ENCODE measurements at regions not wholly inside any gene's neighbourhood (a gene's known extent, or its start where the extent isn't known, plus 50 kb on each side); places are given as distances from the start of the nearest gene placed in this dataset.

GRCh38 chr2:9755008-9755407 lies 88.3 kb upstream of the TAF1B start:
- DNase-seq = no peak
- no peak overlapping the region for H2AFZ ChIP-seq (ENCODE audit: insufficient read depth, low read depth, low read length, poor library complexity, severe bottlenecking)
- H3K36me3 Mint-ChIP-seq = peaks cover 2 to 11% of the 10 kb centered on the region in 2 donors
- peaks cover 46 to 51% of the 10 kb centered on the region in 2 donors for H3K4me1 ChIP-seq (ENCODE audit: control insufficient read depth in 1 of 2, insufficient read depth in 2 of 2, low read length in 2 of 2)
- H3K4me2 ChIP-seq (replicated peaks; ENCODE audit: extremely low read depth, low read length, poor library complexity, severe bottlenecking) = no peak overlapping the region
- intact Hi-C loops (cut with micrococcal nuclease) = no loop called here
- TF ChIP-seq CTCF (IDR thresholded peaks at IDR 0.05) = no peak
- H4K20me1 ChIP-seq (ENCODE audit: insufficient read depth, low read length) = no peaks in the 10 kb centered on the region
- peak overlapping the region in 1 of 2 donors; percentile 70 for H3K4me3 Mint-ChIP-seq
- peaks cover 0 to 7% (median 0%) of the 10 kb centered on the region in 7 donors for H3K9me3 Mint-ChIP-seq
- H3K27ac ChIP-seq (ENCODE audit: low read depth in 1 of 2, low read length in 2 of 2) = no peak overlapping the region
- WGBS (ENCODE audit: insufficient coverage) = 31% methylated on average over 11 of the region's 11 CpGs
- no peak overlapping the region for H3K9ac ChIP-seq (ENCODE audit: insufficient read depth, low read length, poor library complexity, severe bottlenecking)
- no peaks in the 10 kb centered on the region for H3K79me2 ChIP-seq (ENCODE audit: insufficient read depth, low read length)
- H3K4me3 ChIP-seq (replicated peaks in 1 of 3; ENCODE audit: low read depth in 2 of 3, low read length in 3 of 3) = no peak overlapping the region
- H3K4me1 Mint-ChIP-seq = peaks cover 52% of the 10 kb centered on the region
- H3K9me3 ChIP-seq (replicated peaks in 1 of 2; ENCODE audit: control insufficient read depth in 1 of 2, insufficient read depth in 1 of 2, low read length in 2 of 2) = no peaks in the 10 kb centered on the region
- peaks cover 39 to 71% (median 49%) of the 10 kb centered on the region in 3 donors for H3K27me3 Mint-ChIP-seq (ENCODE audit: low read depth in 3 of 3)
- H3K36me3 ChIP-seq (replicated peaks in 1 of 2; ENCODE audit: control insufficient read depth in 1 of 2, insufficient read depth in 2 of 2, low read length in 2 of 2) = no peaks in the 10 kb centered on the region
- H3K27ac Mint-ChIP-seq = peak overlapping the region in 6 of 7 donors; percentile 15 to 99 (median 82)
- peaks cover 11 to 54% of the 10 kb centered on the region in 2 donors for H3K27me3 ChIP-seq (ENCODE audit: control insufficient read depth in 2 of 2, insufficient read depth in 2 of 2, low read length in 2 of 2)

GRCh38 chr2:9755638-9756037 lies 87.6 kb upstream of the TAF1B start:
- no peak for TF ChIP-seq CTCF (IDR thresholded peaks at IDR 0.05)
- Mint-ChIP-seq H3K4me3 (peak overlapping the region in 1 of 2 donors; percentile 70), H3K27ac (peak overlapping the region in 1 of 7 donors; percentile 84)

More at GRCh38 chr2:9755638-9756037, 87.6 kb upstream of the TAF1B start:
- no peaks in the 10 kb centered on the region for H3K36me3 ChIP-seq (replicated peaks in 1 of 2; ENCODE audit: control insufficient read depth in 1 of 2, insufficient read depth in 2 of 2, low read length in 2 of 2)
- H3K79me2 ChIP-seq (ENCODE audit: insufficient read depth, low read length) = no peaks in the 10 kb centered on the region
- 96% methylated on average over 7 of the region's 12 CpGs for WGBS (ENCODE audit: insufficient coverage)
- no peak overlapping the region for H3K27ac ChIP-seq (ENCODE audit: low read depth in 1 of 2, low read length in 2 of 2)
- intact Hi-C loops (cut with micrococcal nuclease) = no loop called here
- no peaks in the 10 kb centered on the region for H3K9me3 ChIP-seq (replicated peaks in 1 of 2; ENCODE audit: control insufficient read depth in 1 of 2, insufficient read depth in 1 of 2, low read length in 2 of 2)
- H3K4me1 Mint-ChIP-seq = peaks cover 57% of the 10 kb centered on the region
- no peaks in the 10 kb centered on the region for H4K20me1 ChIP-seq (ENCODE audit: insufficient read depth, low read length)
- H3K36me3 Mint-ChIP-seq = peaks cover 2 to 11% of the 10 kb centered on the region in 2 donors
- no peak overlapping the region for H3K4me2 ChIP-seq (replicated peaks; ENCODE audit: extremely low read depth, low read length, poor library complexity, severe bottlenecking)
- peaks cover 48 to 54% of the 10 kb centered on the region in 2 donors for H3K4me1 ChIP-seq (ENCODE audit: control insufficient read depth in 1 of 2, insufficient read depth in 2 of 2, low read length in 2 of 2)
- no peak overlapping the region for H2AFZ ChIP-seq (ENCODE audit: insufficient read depth, low read depth, low read length, poor library complexity, severe bottlenecking)
- H3K4me3 ChIP-seq (replicated peaks in 1 of 3; ENCODE audit: low read depth in 2 of 3, low read length in 3 of 3) = no peak overlapping the region
- H3K9me3 Mint-ChIP-seq = peaks cover 0 to 7% (median 0%) of the 10 kb centered on the region in 7 donors
- H3K27me3 ChIP-seq (ENCODE audit: control insufficient read depth in 2 of 2, insufficient read depth in 2 of 2, low read length in 2 of 2) = peaks cover 11 to 54% of the 10 kb centered on the region in 2 donors
- DNase-seq = no peak
- H3K27me3 Mint-ChIP-seq (ENCODE audit: low read depth in 3 of 3) = peaks cover 39 to 70% (median 50%) of the 10 kb centered on the region in 3 donors
- no peak overlapping the region for H3K9ac ChIP-seq (ENCODE audit: insufficient read depth, low read length, poor library complexity, severe bottlenecking)
